ENCODE measurements at regions not wholly inside any gene's neighbourhood (a gene's known extent, or its start where the extent isn't known, plus 50 kb on each side); places are given as distances from the start of the nearest gene placed in this dataset.

- Histone ChIP-seq H3K4me1 (ENCODE audit: insufficient read depth, poor library complexity, severe bottlenecking) (no peaks in the 10 kb centered on the region), H3K4me3 (ENCODE audit: severe bottlenecking) (no peak overlapping the region), H3K9me3 (ENCODE audit: severe bottlenecking) (no peaks in the 10 kb centered on the region), H3K27ac (ENCODE audit: poor library complexity, severe bottlenecking) (no peak overlapping the region), H3K27me3 (ENCODE audit: insufficient read depth, poor library complexity, severe bottlenecking) (no peaks in the 10 kb centered on the region), H3K36me3 (ENCODE audit: low read depth) (no peaks in the 10 kb centered on the region)
- ATAC-seq (ENCODE audit: low read depth) (no peak), DNase-seq (ENCODE audit: low spot score) (no peak)
- TF ChIP-seq, protein P1, sequence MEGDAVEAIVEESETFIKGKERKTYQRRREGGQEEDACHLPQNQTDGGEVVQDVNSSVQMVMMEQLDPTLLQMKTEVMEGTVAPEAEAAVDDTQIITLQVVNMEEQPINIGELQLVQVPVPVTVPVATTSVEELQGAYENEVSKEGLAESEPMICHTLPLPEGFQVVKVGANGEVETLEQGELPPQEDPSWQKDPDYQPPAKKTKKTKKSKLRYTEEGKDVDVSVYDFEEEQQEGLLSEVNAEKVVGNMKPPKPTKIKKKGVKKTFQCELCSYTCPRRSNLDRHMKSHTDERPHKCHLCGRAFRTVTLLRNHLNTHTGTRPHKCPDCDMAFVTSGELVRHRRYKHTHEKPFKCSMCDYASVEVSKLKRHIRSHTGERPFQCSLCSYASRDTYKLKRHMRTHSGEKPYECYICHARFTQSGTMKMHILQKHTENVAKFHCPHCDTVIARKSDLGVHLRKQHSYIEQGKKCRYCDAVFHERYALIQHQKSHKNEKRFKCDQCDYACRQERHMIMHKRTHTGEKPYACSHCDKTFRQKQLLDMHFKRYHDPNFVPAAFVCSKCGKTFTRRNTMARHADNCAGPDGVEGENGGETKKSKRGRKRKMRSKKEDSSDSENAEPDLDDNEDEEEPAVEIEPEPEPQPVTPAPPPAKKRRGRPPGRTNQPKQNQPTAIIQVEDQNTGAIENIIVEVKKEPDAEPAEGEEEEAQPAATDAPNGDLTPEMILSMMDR (IDR thresholded peaks at IDR 0.05; ENCODE audit: poor library complexity, severe bottlenecking), result no peak
Measured at GRCh38 chr13:32903720-32904119, 112.5 kb upstream of the KL start.

GRCh38 chr13:32904266-32904665 is 112.0 kb upstream of the KL start:
- Histone ChIP-seq H3K27me3 (ENCODE audit: insufficient read depth, poor library complexity, severe bottlenecking) (no peaks in the 10 kb centered on the region), H3K4me3 (ENCODE audit: severe bottlenecking) (no peak overlapping the region), H3K4me1 (ENCODE audit: insufficient read depth, poor library complexity, severe bottlenecking) (no peaks in the 10 kb centered on the region), H3K36me3 (ENCODE audit: low read depth) (no peaks in the 10 kb centered on the region), H3K9me3 (ENCODE audit: severe bottlenecking) (no peaks in the 10 kb centered on the region), H3K27ac (ENCODE audit: poor library complexity, severe bottlenecking) (no peak overlapping the region)
- ATAC-seq (ENCODE audit: low read depth), result no peak
- TF ChIP-seq, protein P1 (IDR thresholded peaks at IDR 0.05; ENCODE audit: poor library complexity, severe bottlenecking), result no peak
- DNase-seq (ENCODE audit: low spot score), result no peak

DNA sequence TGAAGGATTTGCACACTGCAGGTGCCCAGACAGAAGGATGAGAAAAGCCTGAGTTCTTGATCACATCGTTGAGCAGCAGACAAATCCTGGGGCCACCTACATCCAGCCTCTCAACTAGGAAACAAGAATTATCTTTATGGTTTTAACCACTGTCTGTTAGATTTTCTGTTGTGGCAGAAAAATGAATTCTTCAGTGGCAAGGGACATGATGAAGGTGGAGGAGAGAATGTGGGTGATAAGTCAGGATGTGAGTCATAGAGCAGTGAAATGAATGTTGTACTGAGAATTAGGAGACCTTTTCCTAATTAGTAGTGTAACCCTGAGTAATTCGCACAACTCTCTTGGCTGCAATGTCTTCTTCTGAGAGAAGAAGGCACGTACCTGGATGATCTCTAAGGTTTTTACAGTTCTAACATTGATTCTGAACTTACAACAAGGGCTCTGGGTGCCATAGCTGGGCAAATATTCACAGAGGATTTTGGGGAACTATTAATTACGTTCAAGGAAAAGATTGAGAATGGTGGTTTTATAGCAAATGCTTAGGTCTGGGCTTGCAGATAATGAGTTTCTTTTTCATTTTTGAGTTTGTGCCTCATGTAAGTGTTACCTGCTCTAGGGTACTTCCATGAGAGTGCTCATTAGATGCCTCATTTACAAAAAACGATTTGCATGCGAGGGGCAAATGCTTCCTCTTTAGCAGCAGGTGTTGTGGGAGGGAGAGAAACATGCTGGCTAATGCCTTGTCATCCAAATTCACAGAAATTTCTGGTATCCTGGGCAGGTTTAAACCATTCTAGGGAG is 111.0 kb upstream of the KL start:
- no peak overlapping the region for H3K27ac ChIP-seq (ENCODE audit: poor library complexity, severe bottlenecking)
- H3K36me3 ChIP-seq (ENCODE audit: low read depth), result no peaks in the 10 kb centered on the region
- TF ChIP-seq, protein P1 (IDR thresholded peaks at IDR 0.05; ENCODE audit: poor library complexity, severe bottlenecking), result no peak
- no peak overlapping the region for H3K4me3 ChIP-seq (ENCODE audit: severe bottlenecking)
- ATAC-seq (ENCODE audit: low read depth), result peak; percentile 67
- no peak for DNase-seq (ENCODE audit: low spot score)
- H3K4me1 ChIP-seq (ENCODE audit: insufficient read depth, poor library complexity, severe bottlenecking), result no peaks in the 10 kb centered on the region
- H3K9me3 ChIP-seq (ENCODE audit: severe bottlenecking), result no peaks in the 10 kb centered on the region
- no peaks in the 10 kb centered on the region for H3K27me3 ChIP-seq (ENCODE audit: insufficient read depth, poor library complexity, severe bottlenecking)

GRCh38 chr13:32905864-32906180 is 110.4 kb upstream of the KL start:
- H3K27me3 ChIP-seq (ENCODE audit: insufficient read depth, poor library complexity, severe bottlenecking), result no peaks in the 10 kb centered on the region
- DNase-seq (ENCODE audit: low spot score) (no peak), ATAC-seq (ENCODE audit: low read depth) (no peak)
- H3K4me3 ChIP-seq (ENCODE audit: severe bottlenecking), result no peak overlapping the region
- no peaks in the 10 kb centered on the region for H3K36me3 ChIP-seq (ENCODE audit: low read depth)
- H3K27ac ChIP-seq (ENCODE audit: poor library complexity, severe bottlenecking), result no peak overlapping the region
- TF ChIP-seq, protein P1 (IDR thresholded peaks at IDR 0.05; ENCODE audit: poor library complexity, severe bottlenecking), result no peak
- H3K4me1 ChIP-seq (ENCODE audit: insufficient read depth, poor library complexity, severe bottlenecking), result no peaks in the 10 kb centered on the region
- no peaks in the 10 kb centered on the region for H3K9me3 ChIP-seq (ENCODE audit: severe bottlenecking)

DNA sequence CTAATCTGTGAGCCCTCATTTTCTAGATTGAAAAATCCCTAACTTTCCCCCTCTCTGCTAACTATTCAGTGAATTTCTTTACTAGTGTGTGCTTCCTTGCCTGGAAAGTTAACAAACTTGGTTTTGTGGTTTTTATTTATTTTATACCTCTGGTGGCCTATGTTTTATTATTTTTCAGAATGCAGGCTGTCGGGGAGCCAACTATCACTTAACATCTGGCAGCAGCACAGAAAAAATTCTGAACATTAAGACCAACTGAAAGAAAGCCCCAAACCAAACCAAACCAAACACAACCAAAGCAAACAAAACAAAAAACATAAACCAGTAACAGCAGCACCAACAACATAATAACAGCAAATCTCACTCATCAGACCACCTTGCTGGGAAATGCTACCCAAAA is 109.0 kb upstream of the KL start:
- H3K4me1 ChIP-seq (ENCODE audit: insufficient read depth, poor library complexity, severe bottlenecking), result no peaks in the 10 kb centered on the region
- H3K36me3 ChIP-seq (ENCODE audit: low read depth), result no peaks in the 10 kb centered on the region
- TF ChIP-seq, protein P1 (IDR thresholded peaks at IDR 0.05; ENCODE audit: poor library complexity, severe bottlenecking), result no peak
- no peaks in the 10 kb centered on the region for H3K9me3 ChIP-seq (ENCODE audit: severe bottlenecking)
- H3K27me3 ChIP-seq (ENCODE audit: insufficient read depth, poor library complexity, severe bottlenecking), result no peaks in the 10 kb centered on the region
- H3K4me3 ChIP-seq (ENCODE audit: severe bottlenecking), result no peak overlapping the region
- ATAC-seq (ENCODE audit: low read depth) (no peak), DNase-seq (ENCODE audit: low spot score) (no peak)
- no peak overlapping the region for H3K27ac ChIP-seq (ENCODE audit: poor library complexity, severe bottlenecking)
